ENCODE measurements at regions not wholly inside any gene's neighbourhood (a gene's known extent, or its start where the extent isn't known, plus 50 kb on each side); places are given as distances from the start of the nearest gene placed in this dataset.

DNA sequence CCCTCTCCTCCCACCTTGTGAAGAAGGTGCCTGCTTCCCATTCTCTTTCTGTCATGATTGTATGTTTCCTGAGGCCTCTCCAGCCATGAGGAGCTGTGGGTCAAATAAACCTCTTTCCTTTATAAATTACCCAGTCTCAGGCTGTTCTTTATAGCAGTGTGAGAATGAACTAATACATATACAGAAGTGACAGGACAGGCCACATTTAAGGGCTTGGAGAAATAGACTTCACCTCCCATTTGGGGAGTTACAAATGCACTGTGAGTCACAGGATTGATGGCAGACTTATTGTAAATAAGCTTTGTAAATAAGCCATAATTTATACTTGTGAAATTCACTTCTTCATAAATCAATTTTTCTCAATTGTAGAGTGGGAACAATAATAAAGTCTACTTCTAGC lies 543.3 kb downstream of the LRRIQ3 start:
- no peaks in the 10 kb centered on the region for H3K27me3 ChIP-seq
- H3K9me3 ChIP-seq = no peaks in the 10 kb centered on the region
- intact Hi-C loops (cut with DNase I; ENCODE audit: low total_unique reads) = no loop called here
- H3K4me1 ChIP-seq = no peaks in the 10 kb centered on the region
- TF ChIP-seq CTCF (IDR thresholded peaks at IDR 0.05) (no peak), POLR2A (IDR thresholded peaks at IDR 0.05) (no peak)
- no peak for DNase-seq
- no peaks in the 10 kb centered on the region for H3K36me3 ChIP-seq (ENCODE audit: low read depth, missing control alignments)
- no peak overlapping the region for H3K4me3 ChIP-seq
- H3K27ac ChIP-seq = no peak overlapping the region

DNA sequence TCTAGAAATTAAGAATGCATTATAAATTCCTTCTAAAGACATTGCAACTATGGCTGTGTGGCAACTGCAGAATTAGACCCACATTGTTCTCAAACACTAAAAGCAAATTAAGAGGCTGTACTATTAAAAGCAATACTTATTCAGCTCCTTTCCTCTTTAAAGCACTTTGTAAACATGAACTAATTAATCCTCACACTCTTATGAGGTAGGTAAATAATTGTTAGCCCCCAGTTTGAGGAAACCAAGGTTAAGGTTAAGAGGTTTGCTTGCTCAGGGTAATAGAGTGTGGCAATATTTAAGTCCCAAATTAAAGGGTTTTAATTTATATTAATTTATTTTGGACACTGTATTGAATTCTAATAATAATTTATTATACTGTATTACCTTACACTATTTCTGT lies 553.8 kb downstream of the LRRIQ3 start:
- DNase-seq = no peak

DNA sequence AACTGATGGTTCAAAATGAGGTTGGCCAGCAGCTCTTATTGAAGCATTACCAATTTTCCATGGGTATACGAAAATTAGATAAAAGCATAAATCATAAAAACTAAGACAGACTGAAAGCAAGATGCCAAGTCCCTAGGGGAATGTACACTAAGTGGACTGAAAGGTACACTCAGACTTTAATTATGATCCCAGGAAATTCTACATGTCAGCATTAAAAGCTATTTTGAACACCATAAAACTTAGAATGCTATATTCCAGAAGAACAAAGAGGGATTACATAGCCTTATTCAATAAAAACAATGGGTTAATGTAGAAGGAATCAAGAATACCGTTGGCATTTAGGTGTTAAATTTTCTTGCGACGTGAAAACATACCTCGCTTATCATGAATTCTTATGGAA lies 558.5 kb downstream of the LRRIQ3 start:
- Histone ChIP-seq H3K4me3 (no peak overlapping the region), H3K36me3 (ENCODE audit: low read depth, missing control alignments) (no peaks in the 10 kb centered on the region), H3K27me3 (no peaks in the 10 kb centered on the region), H3K27ac (no peak overlapping the region), H3K4me1 (no peaks in the 10 kb centered on the region), H3K9me3 (no peaks in the 10 kb centered on the region)
- TF ChIP-seq CTCF (IDR thresholded peaks at IDR 0.05) (no peak), POLR2A (IDR thresholded peaks at IDR 0.05) (no peak)
- DNase-seq = no peak
- intact Hi-C loops (cut with DNase I; ENCODE audit: low total_unique reads) = no loop called here
- 85 to 90% methylated on average over 5 of the region's 5 CpGs for WGBS, 2 donors

More for the DNA sequence above, 553.8 kb downstream of the LRRIQ3 start:
- no peak overlapping the region for H3K4me3 ChIP-seq
- no peaks in the 10 kb centered on the region for H3K9me3 ChIP-seq
- no peak overlapping the region for H3K27ac ChIP-seq
- H3K4me1 ChIP-seq = no peaks in the 10 kb centered on the region
- intact Hi-C loops (cut with DNase I; ENCODE audit: low total_unique reads) = no loop called here
- H3K36me3 ChIP-seq (ENCODE audit: low read depth, missing control alignments) = no peaks in the 10 kb centered on the region
- TF ChIP-seq CTCF (IDR thresholded peaks at IDR 0.05) = no peak
- TF ChIP-seq POLR2A (IDR thresholded peaks at IDR 0.05) = no peak
- no peaks in the 10 kb centered on the region for H3K27me3 ChIP-seq

GRCh38 chr1:73637264-73637663 lies 560.7 kb downstream of the LRRIQ3 start:
- H3K4me1 ChIP-seq = no peaks in the 10 kb centered on the region
- no peaks in the 10 kb centered on the region for H3K36me3 ChIP-seq (ENCODE audit: low read depth, missing control alignments)
- TF ChIP-seq CTCF (IDR thresholded peaks at IDR 0.05) (no peak), POLR2A (IDR thresholded peaks at IDR 0.05) (no peak)
- no peak overlapping the region for H3K27ac ChIP-seq
- WGBS, 2 donors = 81% methylated on average over 2 of the region's 2 CpGs
- DNase-seq = no peak
- H3K27me3 ChIP-seq = no peaks in the 10 kb centered on the region
- intact Hi-C loops (cut with DNase I; ENCODE audit: low total_unique reads) = no loop called here
- no peaks in the 10 kb centered on the region for H3K9me3 ChIP-seq
- no peak overlapping the region for H3K4me3 ChIP-seq

DNA sequence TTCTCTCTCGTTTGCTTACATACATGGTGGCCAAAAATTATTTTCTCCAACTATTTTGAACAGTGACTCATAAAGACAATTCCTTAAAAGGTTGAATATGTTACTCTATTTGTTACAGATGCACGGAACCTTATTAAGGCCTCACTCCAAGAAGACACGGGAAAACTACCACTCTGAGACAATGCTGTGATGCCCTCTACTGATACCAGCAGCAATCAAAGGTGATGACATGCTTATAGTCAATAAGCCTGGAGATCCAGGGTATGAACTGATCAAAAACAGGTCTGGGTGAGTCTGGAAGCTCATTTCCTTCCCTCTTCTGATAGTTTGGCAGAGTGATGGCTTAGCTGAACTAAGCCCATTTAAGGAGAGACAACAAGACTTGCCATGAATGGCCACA lies 563.0 kb downstream of the LRRIQ3 start:
- no peak overlapping the region for H3K27ac ChIP-seq
- no peaks in the 10 kb centered on the region for H3K4me1 ChIP-seq
- no peak for DNase-seq
- no peak overlapping the region for H3K4me3 ChIP-seq
- 82% methylated on average over 3 of the region's 3 CpGs for WGBS, 2 donors
- H3K27me3 ChIP-seq = no peaks in the 10 kb centered on the region
- no peaks in the 10 kb centered on the region for H3K9me3 ChIP-seq
- no peaks in the 10 kb centered on the region for H3K36me3 ChIP-seq (ENCODE audit: low read depth, missing control alignments)
- TF ChIP-seq POLR2A (IDR thresholded peaks at IDR 0.05) = no peak
- no peak for TF ChIP-seq CTCF (IDR thresholded peaks at IDR 0.05)
- intact Hi-C loops (cut with DNase I; ENCODE audit: low total_unique reads) = no loop called here

Measured in testis (tissue), 2 donors.